ENCODE measurements at regions not wholly inside any gene's neighbourhood (a gene's known extent, or its start where the extent isn't known, plus 50 kb on each side); places are given as distances from the start of the nearest gene placed in this dataset.

GRCh38 chr4:155077452-155078229, 130.8 kb upstream of the NPY2R start:
- TF ChIP-seq EZH2phosphoT487 (IDR thresholded peaks at IDR 0.05; ENCODE audit: borderline replicate concordance) (no peak), CTCF (conservative IDR thresholded peaks at IDR 0.05; ENCODE audit: low read length) (no peak)

GRCh38 chr4:155079871-155080270, 128.6 kb upstream of the NPY2R start:
- Histone ChIP-seq H3K9me3 (ENCODE audit: insufficient read depth, low read depth, low read length) (no peaks in the 10 kb centered on the region), H3K79me2 (ENCODE audit: insufficient read depth, low read length) (no peaks in the 10 kb centered on the region), H3K36me3 (ENCODE audit: insufficient read depth, low read length) (no peaks in the 10 kb centered on the region), H2AFZ (ENCODE audit: low read length) (no peak overlapping the region), H3K4me1 (ENCODE audit: insufficient read depth, low read length, poor library complexity, severe bottlenecking) (no peaks in the 10 kb centered on the region), H3K9ac (ENCODE audit: low read depth, low read length, poor library complexity, severe bottlenecking) (no peak overlapping the region), H3F3A (ENCODE audit: low read depth) (no peaks in the 10 kb centered on the region), H3K4me3 (ENCODE audit: low read length, poor library complexity, severe bottlenecking) (no peak overlapping the region), H3K4me2 (ENCODE audit: low read depth, low read length, poor library complexity, severe bottlenecking) (no peak overlapping the region), H4K20me1 (ENCODE audit: insufficient read depth, low read length, poor library complexity, severe bottlenecking) (no peaks in the 10 kb centered on the region), H3K27me3 (ENCODE audit: insufficient read depth, low read length, poor library complexity, severe bottlenecking) (no peaks in the 10 kb centered on the region), H3K9me2 (replicated peaks; ENCODE audit: low read depth, low read length) (no peaks in the 10 kb centered on the region)
- TF ChIP-seq CTCF (conservative IDR thresholded peaks at IDR 0.05; ENCODE audit: low read length) (no peak), EZH2phosphoT487 (IDR thresholded peaks at IDR 0.05; ENCODE audit: borderline replicate concordance) (no peak)

More at GRCh38 chr4:155077452-155078229, 130.8 kb upstream of the NPY2R start:
- H3F3A ChIP-seq (ENCODE audit: low read depth) = no peaks in the 10 kb centered on the region
- no peaks in the 10 kb centered on the region for H3K9me3 ChIP-seq (ENCODE audit: insufficient read depth, low read depth, low read length)
- no peaks in the 10 kb centered on the region for H3K9me2 ChIP-seq (replicated peaks; ENCODE audit: low read depth, low read length)
- no peak overlapping the region for H3K9ac ChIP-seq (ENCODE audit: low read depth, low read length, poor library complexity, severe bottlenecking)
- no peaks in the 10 kb centered on the region for H3K27me3 ChIP-seq (ENCODE audit: insufficient read depth, low read length, poor library complexity, severe bottlenecking)
- no peaks in the 10 kb centered on the region for H4K20me1 ChIP-seq (ENCODE audit: insufficient read depth, low read length, poor library complexity, severe bottlenecking)
- H3K4me1 ChIP-seq (ENCODE audit: insufficient read depth, low read length, poor library complexity, severe bottlenecking) = no peaks in the 10 kb centered on the region
- no peak overlapping the region for H2AFZ ChIP-seq (ENCODE audit: low read length)
- H3K4me2 ChIP-seq (ENCODE audit: low read depth, low read length, poor library complexity, severe bottlenecking) = no peak overlapping the region
- H3K36me3 ChIP-seq (ENCODE audit: insufficient read depth, low read length) = no peaks in the 10 kb centered on the region
- no peaks in the 10 kb centered on the region for H3K79me2 ChIP-seq (ENCODE audit: insufficient read depth, low read length)
- H3K4me3 ChIP-seq (ENCODE audit: low read length, poor library complexity, severe bottlenecking) = no peak overlapping the region

- no peaks in the 10 kb centered on the region for H3K9me2 ChIP-seq (replicated peaks; ENCODE audit: low read depth, low read length)
- no peak overlapping the region for H3K4me3 ChIP-seq (ENCODE audit: low read length, poor library complexity, severe bottlenecking)
- H3K36me3 ChIP-seq (ENCODE audit: insufficient read depth, low read length) = no peaks in the 10 kb centered on the region
- no peaks in the 10 kb centered on the region for H3K9me3 ChIP-seq (ENCODE audit: insufficient read depth, low read depth, low read length)
- TF ChIP-seq CTCF (conservative IDR thresholded peaks at IDR 0.05; ENCODE audit: low read length) = no peak
- no peaks in the 10 kb centered on the region for H3K4me1 ChIP-seq (ENCODE audit: insufficient read depth, low read length, poor library complexity, severe bottlenecking)
- H3K9ac ChIP-seq (ENCODE audit: low read depth, low read length, poor library complexity, severe bottlenecking) = no peak overlapping the region
- no peaks in the 10 kb centered on the region for H3F3A ChIP-seq (ENCODE audit: low read depth)
- H3K27me3 ChIP-seq (ENCODE audit: insufficient read depth, low read length, poor library complexity, severe bottlenecking) = no peaks in the 10 kb centered on the region
- no peaks in the 10 kb centered on the region for H3K79me2 ChIP-seq (ENCODE audit: insufficient read depth, low read length)
- H2AFZ ChIP-seq (ENCODE audit: low read length) = no peak overlapping the region
- no peak overlapping the region for H3K4me2 ChIP-seq (ENCODE audit: low read depth, low read length, poor library complexity, severe bottlenecking)
- H4K20me1 ChIP-seq (ENCODE audit: insufficient read depth, low read length, poor library complexity, severe bottlenecking) = no peaks in the 10 kb centered on the region
Measured at GRCh38 chr4:155081222-155081621, 127.2 kb upstream of the NPY2R start.

Measured in Loucy (cell line).